8988T (cell line): ENCODE measurements at regions not wholly inside any gene's neighbourhood (a gene's known extent, or its start where the extent isn't known, plus 50 kb on each side); places are given as distances from the start of the nearest gene placed in this dataset.

Experiments
- DNase-seq: peaks from one replicate; pipeline ENCODE4 v3.0.0; 2011

DNA sequence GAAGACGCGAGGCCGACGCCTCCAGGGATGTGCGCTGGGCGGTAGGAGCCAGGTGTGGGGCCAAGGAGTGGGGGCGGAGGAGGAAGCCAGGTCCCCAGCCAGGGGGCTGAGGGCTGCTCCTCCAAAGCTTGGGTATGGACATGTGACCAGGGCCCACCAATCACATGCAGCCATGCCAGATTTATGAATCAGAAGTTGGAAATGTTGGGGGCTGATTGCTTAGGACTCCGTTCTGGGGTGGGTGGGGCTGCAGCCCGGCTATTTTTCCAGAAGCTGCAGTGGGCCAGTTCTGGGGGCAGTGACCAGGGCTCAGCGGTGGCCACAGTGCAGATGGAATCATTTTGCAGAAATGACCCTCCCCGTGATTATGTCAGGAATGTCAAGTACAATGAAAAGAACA is 96.0 kb downstream of the CEBPB start:
- peak; percentile 76 for DNase-seq

DNA sequence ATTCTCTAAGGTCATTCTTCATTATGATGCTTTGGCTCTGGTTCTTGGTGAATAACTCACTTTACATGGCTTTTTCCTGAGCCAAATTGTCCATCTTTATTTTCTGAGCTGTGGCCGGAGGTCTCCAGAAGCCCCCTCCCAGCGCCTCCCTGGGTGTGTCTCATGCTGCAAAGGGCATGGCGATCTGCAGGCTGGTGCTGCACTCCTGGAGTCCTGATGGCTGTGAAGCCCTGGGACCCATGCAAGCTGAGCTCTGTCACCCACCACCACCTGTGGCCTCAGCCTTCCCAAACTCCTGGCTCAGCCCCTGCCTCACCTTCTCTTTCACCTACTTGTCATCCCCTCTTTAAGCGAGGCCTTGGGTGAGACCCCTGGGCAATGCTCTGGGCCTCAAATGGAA is 96.9 kb downstream of the CEBPB start:
- DNase-seq: no peak

DNA sequence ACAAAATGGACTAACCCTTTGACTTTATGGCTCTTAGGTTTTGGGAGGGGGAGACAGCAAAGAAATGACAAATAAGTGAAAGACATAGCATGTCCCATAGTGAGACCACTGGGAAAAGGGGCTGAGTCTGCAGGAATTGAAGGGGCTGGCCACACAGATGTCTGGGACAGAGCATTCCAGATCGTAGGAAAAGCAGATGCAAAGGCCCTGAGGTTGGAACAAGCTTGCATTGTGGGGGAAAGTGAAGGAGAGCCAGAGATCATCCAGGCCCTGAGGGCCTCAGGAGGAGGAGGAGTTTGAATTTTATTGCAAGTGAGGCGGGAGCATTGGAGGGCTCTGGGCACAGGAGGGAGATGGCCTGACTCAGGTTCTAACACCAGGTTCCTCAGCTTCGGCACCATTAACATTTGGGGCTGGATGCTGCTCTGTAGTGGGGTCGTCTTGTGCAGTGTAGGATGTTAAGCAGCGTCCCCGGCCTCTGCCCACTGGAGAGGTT is 97.5 kb downstream of the CEBPB start:
- no peak for DNase-seq

DNA sequence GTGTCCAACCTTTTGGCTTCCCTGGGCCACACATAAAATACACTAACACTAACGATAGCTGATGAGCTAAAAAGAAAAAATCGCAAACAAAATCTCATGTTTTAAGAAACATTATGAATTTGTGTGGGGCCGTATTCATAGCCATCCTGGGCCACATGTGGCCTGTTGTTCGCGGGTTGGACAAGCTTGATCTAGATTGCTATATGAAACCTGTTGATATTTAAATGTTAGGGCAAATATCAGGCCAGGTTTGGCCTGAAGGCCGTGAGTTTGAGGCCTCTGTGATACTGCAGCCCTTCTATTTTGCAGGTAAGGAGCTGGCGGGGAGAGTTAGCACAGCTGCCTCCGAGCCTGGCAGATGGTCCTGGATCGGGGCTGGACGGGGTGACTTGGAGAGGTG is 99.0 kb downstream of the CEBPB start:
- no peak for DNase-seq

DNA sequence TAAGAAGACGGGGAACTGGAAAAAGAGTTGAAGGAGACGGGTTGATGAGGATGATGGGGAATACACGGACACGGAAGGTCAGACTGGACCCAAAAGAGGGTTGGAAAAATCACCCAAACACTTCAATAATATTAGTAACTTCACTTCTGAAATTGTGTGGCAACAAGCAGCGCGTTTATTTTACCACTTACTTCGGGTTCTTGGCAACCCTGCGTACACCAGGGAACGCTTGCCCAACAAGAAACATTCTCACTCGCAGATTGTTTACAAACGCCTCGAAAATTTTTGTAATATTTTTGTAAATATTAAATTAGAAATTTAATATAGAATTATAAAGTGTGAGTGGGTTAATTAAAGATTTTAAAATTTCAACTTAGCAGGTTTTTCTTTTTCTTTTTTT is 99.5 kb downstream of the CEBPB start:
- DNase-seq: no peak

DNA sequence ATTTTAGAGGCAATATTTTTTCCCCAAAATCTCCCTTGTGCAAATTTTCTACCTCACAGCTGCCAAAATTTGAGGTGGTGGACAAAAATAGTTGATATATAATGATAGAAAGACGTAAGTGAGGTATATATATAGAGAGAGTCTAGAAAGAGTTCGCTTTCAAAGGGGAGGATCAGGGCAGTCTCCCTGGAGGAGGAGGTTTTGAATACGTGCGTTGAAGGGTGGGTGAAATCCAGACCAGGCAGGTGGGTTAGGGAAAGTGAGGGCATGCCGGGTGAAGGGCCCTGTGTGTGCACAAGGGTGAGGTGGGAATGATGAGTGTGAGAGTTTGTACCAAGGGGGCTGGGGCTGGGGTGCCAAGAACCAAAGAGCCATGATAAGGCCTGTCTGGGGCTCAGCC is 100.2 kb downstream of the CEBPB start:
- DNase-seq: no peak

DNA sequence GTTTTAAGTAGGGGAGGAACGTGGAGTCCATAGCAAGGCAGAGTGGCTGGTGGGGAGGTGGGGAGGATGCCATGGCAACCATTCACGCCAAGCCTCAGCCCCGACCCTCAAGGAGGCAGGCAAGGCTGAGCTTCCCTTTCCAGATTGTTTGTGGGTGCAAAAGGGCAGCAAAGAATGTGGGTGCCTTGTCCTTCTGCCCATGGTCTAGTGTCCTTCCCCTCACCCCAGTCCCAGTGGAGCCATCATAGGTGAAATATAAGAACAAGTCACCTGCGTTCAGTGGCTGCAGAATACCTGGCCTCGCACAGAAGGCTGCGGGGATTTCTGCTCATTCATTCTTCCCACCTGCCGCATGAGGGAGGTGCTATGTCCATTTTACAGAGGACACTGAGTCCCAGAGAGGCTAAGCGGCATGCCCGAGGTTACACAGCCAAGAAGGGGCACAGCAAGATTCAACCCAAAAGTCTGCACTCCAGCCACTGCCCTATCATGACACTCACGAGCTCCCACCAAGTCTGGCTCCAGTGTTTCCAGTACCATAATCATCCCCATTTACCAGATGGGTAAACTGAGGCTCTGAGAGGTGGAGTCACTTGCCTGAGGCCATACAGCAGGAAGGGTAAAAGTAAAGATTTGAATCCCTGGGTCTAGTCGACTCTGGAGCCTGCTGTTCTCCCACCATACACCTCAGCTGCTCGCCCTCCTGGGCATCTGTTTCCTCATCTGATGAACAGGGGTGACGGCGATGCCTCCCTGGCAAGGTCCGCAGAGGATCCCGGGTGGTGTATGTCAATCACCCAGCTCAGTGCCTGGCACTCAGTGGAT is 100.8 kb downstream of the CEBPB start:
- DNase-seq: no peak

DNA sequence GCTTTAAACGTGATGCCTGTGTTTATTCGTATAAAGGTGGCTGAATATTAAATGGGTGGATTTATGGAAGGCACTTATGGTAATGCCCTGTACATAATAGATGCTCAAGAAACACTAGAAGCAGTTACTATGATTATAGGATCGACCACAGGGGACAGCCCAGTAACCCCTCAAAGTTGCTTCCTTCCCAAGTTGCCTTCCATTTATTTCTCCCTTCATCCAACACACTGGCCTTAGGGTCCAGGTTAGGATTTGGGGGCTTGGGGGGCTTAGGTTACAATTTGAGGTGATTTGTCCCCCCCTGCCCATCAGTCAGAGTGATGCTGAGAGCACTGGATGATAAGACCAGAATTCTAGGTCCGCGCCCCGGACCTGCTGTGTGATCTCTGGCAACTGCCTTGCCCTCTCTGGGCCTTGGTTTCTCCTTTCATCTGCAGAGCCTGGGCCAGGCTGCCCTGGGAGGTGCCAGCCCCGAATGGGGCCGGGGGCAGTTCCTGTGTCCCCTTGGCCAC is 101.5 kb downstream of the CEBPB start:
- no peak for DNase-seq

DNA sequence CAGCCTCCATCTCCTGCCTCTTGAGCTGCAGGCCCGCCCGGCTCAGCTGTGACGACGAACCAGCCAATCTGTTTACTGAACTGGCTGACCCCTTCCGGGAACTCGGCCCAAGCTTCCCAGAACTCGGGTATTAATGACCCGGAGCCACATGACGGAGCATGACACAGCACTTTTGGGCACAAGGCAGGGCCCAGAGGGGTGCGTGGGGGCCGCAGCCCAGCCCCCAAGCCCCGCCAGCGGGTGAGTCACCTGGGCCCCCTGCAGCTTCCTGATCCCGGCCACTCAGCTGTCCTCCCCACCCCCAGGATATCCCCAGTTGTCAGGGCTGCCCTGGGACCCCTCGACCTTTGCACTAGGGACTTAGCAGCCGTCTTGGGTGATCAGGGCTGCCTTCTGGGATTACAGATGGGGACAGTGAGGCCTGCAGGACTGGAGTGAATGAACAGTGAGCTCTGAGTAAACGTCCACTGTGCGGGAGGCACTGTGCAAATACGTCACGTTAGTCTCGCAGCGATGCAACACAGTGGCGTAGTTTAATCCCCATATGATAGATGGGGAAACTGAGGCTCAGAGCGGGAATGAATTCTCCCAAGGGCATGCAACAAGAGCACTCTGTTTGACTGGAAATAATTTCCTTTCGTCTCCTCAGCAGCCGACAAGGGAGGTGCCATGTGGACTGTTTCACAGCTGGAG is 102.1 kb downstream of the CEBPB start:
- peak; percentile 60 for DNase-seq

DNA sequence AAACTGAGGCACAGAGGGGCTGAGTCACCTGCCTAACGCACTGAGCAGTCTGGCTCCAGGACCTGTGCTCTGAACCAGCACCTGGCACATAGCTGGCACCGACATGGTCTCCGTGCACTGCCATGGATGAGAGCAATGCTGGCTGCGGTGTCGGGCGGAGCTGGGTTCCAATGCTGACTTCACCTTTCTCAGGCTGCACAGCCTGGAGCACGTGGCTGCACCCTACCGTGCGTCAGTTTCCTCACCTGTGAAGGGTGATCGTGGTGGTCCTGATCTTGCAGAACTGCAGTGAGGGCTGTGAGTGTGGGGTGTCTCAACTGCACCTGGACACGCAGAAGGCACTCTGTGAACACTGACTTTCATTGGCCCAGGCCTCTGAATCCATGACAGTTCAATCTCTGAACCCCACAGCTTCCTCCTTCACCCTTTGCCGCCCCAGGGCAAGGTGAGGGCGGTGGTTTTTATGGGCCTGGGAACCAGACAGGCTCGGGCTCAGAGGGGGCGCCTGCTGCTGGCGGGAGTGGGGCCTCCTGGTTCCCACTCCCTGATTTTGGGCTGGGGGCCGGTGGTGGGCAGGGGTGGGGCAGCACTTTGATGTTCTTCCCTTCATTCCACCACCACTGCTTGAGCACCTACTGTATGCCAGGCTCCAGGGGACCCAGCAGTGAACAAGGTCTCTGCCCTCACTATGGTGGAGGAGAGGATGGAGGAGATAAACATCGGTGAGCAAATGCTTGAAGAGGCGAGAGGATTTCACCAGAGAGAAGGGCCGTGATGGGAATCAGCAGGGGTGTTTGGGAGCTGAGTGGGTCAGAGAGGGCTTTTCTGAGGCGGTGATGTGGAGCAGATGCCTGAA is 102.9 kb downstream of the CEBPB start:
- DNase-seq: no peak

DNA sequence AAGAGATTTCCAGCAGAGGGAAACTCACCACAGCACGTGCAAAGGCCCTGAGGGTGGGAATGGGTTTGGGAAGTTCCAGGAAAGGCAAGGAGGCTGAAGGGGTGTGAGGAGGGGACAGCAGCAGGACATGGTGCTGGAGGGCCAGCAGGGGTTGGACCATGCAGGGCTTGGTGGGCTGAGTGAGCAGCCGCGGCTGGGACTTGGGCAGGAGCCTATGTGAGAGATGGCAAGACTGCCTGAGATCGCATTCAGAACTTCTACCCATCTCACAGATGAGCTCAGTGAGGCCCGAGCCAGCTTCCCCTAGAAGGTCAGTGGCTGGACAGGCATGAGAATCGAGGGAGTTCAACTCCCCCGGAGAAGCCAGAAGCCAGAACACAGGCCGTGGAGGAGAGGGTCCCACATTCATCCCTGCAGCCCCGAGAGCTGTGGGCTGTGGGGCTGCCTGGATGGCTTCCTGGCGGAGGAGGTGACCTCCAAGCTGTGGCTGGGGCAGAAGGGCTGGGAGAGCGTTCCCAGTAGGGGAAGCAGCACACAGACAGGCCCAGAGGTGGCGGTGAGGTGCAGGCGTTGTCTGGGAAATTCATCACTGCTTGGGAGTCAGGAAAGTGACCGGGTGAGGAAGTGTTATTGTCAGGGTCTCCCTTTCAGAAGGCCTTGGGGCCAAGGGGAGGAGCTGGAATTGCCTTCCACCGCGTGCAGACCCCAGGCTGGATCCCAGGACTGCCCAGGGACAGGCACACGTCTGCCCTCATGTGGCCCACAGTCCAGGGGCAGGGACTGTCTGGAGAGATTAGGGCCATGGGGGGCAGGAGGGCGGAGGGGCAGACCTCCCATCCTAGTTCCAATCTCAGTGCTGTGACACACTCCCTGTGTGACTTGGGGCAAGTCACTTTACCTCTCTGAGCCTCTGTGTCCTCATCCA is 103.8 kb downstream of the CEBPB start:
- no peak for DNase-seq

DNA sequence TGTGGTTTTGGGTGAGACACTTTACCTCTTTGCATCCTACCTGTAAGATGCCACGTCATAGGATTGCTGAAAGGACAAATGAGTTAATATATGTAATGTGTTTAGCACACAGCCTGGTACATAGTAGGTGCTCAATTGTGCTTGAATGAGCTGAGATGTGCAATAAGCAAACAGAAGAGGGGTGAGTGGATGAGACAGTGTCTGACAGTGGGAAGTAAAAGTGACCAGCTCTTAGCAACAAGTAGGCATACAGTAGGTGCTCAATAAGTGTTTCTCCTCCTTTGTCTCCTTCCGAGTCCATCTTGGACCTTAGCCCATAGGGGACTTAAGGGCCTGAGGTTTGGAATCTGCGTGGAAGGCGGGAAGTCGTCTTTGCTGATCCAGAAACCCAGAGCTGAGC is 104.7 kb downstream of the CEBPB start:
- DNase-seq: no peak

DNA sequence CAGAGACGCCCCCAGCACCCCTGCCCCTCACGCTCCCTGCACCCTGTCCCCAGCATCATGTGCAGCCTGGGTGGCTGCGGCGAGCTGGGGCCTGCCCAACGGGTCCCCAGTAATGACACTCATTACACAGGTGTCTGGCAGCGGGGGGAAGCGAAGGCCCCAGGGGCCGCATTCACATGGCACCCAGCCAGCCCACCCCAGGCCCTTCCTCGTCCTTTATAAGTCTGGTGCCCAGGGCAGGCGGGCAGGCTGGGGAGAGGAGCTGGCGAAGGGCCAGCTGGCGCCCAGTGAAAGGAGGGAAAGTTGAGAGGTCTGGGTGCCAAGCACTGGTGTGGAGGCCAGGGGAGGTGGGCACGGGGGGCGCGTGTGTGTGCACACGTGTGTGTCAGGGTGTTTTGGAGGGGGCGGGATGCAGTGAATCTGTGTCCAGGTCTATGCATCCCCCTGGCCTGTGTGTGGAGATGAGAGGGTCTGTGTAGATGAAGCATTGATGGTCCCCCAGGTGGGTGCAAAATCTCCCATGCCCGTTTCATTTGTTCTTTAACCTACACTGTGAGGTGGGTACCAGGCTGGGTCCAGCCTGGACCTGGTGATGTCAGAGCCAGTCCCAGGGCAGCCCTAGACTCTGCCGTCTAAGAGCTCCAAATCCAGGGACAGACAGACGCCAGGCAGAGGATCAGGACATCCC is 105.3 kb downstream of the CEBPB start:
- DNase-seq: no peak

DNA sequence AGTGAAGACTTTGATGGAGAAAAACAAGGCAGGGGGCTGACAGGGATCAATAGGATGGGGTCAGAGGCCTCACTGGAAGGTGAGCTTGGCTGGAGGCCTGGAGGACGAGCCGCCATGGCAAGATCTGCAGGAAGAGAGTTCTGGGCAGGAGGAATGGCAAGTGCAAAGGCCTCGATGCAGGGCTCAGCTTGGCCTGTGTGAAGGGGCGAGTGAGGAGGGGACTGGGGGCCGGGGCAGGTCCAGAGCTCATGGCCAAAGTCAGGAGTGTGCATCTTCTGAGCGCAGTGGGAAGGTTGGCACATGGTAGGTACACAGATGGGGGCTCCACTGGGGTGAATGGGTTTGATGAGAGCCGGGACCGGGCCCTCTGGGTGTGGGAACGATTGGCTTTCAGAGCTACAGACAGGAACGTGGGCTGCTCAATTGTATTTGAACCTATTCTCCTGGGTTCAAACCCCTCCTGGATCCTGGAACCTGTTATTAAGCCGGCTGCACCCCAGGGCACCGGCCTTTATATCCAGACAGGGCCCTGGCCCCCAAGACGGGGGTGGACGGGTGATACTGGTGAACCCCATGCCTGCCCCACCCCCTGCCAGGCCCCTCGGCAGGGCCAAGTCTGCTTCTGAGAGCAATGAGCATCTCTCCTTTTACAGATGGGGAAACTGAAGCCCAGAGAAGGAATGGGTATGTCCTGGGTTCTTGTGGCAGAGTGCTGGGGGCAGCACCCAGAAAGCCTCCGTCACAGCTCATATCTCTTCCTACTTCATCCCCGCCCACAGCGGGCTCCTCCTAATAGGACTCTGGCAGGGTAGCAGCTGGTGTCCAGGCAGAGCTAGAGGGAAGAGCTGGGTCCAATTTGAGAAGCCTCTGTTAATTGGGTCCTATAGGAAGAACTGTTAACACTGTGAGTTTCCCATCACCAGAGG is 106.1 kb downstream of the CEBPB start:
- DNase-seq: no peak

DNA sequence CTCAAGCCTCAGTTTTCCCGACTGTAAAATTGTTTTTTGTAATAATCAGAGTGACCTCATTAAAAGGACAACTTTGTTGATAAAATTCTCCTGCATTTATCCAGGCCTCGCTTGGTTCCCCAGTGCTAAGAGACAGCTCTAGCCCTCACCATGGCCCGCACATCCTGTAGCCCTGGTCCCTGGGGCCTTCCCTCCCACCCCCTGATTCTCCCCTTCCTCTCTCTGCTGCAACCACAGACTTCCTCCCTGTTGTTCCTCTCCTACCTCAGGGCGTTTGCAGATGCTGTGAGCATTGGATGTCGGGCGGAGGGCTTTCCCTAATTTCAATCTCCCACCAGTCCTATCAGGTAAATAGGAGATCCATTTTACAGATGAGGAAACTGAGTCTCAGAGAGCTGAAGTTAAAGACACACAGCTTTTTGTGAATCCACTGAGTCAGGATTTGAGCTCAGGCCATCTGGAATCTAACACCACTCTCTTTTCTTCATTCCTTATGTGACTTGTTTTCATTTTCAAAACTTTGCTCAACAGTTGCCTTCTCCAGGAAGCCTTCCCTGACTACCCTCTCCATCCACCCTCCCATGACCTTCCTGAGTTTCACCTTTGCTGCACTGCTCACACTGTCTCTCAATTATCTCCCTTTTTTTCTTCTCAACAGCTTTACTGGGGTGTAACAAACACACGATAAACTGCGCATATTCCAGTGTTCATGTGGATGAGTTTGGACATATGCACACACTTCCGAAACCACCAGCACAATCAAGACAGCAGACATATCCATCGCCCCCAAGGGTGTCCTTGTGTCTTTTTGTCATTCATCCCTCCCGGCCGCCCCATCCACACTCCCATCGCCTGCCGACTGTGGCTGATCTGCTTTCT is 107.1 kb downstream of the CEBPB start:
- no peak for DNase-seq

DNA sequence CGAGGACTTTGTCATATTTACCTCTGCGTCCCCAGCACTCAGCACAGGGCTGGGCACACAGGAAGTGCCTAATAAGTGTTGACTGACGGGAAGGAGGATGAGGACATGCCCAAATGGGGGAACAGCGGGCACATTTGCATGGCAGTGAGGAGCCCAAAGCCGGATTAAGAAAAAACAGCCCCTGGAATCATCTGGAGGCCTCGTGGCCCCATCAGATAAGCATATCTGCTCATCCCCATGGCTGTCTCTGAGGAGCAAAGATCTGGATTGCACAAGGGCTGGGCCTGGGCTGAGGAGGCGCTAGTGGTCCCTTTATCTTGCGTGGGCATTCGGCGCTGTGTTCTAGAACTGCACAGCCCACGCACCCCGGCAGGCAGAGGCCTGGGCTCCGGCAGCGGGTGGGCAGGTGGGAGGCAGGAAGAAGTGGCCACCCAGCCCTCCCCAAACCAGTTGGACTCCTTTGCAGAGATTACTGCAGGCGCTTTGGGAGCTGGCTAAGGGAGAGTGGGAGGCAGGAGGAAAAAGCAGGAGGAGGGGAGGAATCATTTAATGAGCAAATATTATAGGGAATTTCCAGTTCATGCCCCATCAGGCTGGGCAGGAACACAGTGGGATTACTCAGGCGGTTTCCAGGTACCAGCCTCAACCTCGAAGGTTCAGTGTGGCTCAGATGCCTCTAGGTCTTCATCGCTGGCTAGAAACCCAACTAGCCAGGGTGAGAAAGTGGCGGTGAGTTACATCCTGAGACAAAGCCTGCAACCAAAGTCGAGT is 108.1 kb downstream of the CEBPB start:
- DNase-seq: no peak

DNA sequence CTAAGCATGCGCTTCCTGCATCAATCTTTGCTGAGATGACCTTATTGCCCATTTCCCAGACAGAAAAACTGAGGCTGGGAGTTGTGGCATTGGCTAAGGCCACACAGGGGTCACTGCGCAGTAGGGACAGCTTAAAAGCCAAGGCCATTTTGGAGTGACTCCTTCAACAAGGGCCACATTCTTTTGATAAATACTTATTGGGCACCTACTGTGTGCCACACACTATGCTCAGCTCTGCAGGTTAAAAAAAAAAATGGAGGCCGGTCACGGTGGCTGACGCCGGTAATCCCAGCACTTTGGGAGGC is 108.6 kb downstream of the CEBPB start:
- DNase-seq: no peak

DNA sequence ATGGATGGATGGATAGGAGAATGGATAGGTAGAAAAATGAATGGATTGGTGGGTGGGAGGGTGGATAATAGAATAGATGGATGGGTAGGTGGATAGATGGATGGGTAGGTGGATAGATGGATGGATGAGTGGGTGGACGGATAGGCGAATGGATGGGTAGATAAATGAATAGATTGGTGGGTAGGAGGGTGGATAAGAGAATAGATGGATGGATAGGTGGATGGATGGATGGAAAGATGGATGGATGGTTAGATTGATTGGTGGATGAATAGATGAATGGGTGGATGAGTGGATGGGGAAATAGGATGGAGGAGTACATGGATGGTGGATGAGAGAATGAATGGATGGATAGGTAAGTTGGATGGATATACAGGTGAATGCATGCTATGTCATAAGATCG is 110.5 kb downstream of the CEBPB start:
- DNase-seq: no peak

DNA sequence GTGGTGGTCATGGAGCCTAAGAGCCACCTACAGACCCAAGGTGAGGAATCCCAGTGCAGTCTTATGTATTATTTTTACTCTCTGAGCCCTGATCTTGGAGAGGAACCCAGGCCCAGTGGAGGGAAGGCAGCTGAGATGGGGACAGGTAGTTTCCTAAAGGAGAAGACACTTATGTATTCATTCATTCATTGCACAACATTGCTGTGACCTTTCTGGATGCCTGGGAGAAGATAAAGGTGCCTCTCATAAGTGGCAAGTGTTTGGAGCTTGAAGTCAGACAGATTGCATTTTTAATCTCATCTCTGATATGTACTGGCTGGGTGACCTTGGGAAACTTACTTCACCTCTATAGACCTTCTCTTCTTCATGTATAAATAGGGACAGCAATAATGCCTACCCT is 111.1 kb downstream of the CEBPB start:
- DNase-seq: no peak
